Urothelium cell line (cell line): ENCODE measurements at regions not wholly inside any gene's neighbourhood (a gene's known extent, or its start where the extent isn't known, plus 50 kb on each side); places are given as distances from the start of the nearest gene placed in this dataset.
"Not testable (repeated sequence)": the region's sequence is repeated elsewhere in the genome, so short reads cannot be mapped to it uniquely, and the experiment has no call there.

Experiments
- DNase-seq: peaks from one replicate; pipeline ENCODE4 v3.0.0; 2011; ENCODE audit warnings: low spot score, mixed read lengths
- FAIRE-seq: peaks from 2 replicates; lab custom pipeline; 2011; peaks lifted over from hg19 to GRCh38; lab: Jason Lieb, UNC

DNA sequence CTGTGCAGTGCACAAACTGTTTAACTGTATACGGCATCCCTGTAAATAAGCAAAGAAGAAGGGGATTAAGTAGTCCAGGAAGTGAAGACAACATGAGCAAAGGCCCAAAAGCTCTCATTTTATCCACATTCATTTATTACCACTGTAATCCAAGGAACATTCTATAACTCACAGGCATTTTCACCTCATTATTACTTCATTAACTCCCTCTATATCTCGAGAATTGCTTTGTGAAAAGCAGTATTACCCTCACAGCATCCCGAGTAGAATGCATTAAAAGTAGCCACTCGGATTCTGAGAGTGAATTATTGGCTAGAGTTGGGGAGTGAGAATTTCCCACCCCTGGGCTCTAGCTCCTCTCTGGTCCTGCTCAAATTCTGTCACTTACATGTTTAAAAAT, 51.0 kb upstream of the CHCHD3 start:
- DNase-seq (no peak), FAIRE-seq (no peak)

GRCh38 chr7:133134810-133135209, 52.9 kb upstream of the CHCHD3 start:
- no peak for FAIRE-seq
- DNase-seq, result no peak

DNA sequence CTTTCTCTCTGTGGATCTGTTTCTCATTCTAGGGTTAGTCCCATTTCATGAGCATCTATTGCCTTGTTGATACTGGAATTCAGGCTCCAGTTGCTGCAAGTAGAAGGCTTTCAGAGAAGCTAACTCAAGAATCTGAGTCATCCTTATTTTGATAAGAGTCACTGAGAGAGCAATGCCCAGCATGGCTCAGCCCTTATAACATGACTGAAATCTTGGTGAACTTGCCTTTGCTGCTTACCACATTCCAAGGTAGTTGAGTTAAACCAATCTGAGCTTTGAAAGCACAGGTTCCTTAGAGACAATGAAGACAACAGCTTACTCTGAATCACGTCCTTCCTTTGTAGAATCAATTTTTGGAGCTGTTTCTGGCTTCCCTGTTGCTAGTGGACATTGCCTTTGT, 53.6 kb upstream of the CHCHD3 start:
- FAIRE-seq (no peak), DNase-seq (no peak)

DNA sequence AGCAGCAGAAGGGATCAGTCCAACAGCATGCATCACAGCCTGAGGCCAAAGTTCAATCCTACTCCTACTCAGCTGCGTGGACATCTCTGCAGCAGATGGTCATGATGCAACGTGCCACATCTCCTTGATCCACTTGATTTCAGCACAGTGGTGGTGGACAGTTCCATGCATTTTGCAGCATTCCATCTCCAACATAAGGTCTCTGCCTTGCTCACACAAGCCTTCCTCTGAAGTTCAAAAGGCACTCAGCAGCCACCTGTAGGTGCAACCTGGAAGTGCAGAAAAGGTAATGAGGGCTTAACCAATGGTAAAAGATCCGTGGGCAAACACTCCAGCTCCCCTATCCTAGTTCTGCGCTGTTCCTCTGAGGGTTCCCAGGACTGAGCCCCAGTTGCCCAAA, 57.5 kb upstream of the CHCHD3 start:
- FAIRE-seq, result no peak
- DNase-seq, result peak; percentile 9

- no peak for DNase-seq
- FAIRE-seq, result no peak
Observed at GRCh38 chr7:133139801-133140200, 57.9 kb upstream of the CHCHD3 start.

DNA sequence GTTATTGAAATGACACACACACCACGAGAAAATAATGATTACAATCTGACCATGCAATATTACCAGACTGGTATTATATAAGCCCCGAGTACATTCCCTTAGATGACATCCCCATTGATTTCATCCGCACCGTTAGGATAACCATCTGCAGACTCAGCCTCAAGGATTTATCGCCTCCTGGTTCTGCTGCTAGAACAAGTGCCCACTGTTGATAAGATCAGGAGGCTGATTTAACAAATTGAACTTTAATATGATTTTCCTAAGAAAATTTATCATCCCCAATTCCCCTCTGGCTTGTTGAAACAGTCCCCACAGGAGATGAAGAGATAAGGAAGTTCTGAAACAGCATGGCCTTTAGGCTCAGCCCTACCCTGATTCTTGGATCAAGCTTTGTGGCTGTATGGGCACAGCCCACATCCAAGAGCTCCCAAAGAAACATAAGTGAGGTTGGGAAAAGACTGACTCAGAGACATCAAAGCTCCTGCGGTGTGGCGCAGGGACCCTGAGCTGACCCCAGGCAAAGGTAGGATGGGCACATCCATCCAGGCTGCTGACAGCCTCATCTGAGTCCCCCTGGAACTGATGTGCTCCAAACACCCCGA, 59.2 kb upstream of the CHCHD3 start:
- no peak for FAIRE-seq

GRCh38 chr7:133150760-133151159, 68.9 kb upstream of the CHCHD3 start:
- FAIRE-seq (no peak), DNase-seq (no peak)

More for the DNA sequence above, 59.2 kb upstream of the CHCHD3 start:
- DNase-seq, result no peak

- DNase-seq (no peak), FAIRE-seq (no peak)
Observed at GRCh38 chr7:133152875-133153274, 71.0 kb upstream of the CHCHD3 start.

DNA sequence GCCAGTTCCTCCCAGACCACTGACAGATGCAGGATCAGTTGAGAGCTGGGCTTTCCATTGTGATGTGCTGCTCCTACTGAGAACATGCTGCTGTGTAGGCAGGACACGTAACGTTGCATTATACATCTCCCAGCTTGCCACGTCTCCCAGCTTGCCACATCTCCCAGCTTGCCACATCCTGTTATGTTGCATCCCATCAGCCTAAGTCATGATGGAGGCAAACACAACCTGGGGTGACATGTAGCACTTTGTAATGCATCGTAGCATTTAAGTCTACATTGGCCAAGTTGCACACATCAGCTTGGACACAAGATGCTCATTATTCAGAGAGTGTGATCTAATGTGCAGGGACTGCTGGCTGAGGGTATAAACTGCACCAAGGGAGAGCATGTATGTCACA, 73.3 kb upstream of the CHCHD3 start:
- FAIRE-seq (no peak), DNase-seq (no peak)

GRCh38 chr7:133155642-133156041, 73.8 kb upstream of the CHCHD3 start:
- FAIRE-seq, result no peak
- no peak for DNase-seq

DNA sequence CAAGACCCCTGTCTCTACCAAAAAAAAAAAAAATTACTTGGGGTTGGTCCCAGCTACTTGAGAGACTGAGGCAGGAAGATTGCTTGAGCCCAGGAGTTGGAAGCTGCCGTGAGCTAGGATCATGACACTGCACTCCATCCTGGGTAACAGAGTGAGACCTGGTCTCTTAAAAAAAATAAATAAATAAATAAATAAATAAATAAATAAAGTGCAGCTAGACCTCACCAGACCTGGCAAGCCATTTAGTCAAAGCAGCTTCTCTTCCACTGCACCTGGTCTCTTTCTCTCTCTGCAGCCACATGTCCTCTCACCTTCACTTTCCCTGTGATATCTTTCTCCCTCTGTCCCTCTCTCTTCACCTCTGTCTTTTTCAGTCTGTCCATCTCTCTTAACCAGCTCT, 75.2 kb upstream of the CHCHD3 start:
- no peak for FAIRE-seq
- DNase-seq, result no peak

- DNase-seq (no peak), FAIRE-seq (no peak)
Observed at GRCh38 chr7:133164498-133164897, 82.6 kb upstream of the CHCHD3 start.

DNA sequence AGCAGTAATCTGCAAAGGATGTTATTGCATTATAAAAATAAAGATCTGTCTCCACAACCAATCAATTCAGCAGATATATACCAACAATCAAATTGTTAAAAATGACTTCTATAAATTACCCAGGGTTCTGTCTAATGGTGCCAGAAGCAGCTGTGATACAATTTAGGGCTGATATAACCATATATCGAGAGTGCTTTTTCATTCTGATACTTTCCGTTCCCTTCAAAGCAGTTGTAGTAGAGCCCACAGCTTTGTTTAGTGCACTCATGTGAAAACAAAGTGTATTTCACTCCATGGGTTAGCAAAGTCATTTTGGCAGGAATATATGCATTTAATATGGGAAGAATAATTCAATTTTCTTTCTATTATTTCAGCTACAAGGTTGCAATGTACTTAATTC, 83.1 kb upstream of the CHCHD3 start:
- no peak for DNase-seq
- FAIRE-seq, result no peak

DNA sequence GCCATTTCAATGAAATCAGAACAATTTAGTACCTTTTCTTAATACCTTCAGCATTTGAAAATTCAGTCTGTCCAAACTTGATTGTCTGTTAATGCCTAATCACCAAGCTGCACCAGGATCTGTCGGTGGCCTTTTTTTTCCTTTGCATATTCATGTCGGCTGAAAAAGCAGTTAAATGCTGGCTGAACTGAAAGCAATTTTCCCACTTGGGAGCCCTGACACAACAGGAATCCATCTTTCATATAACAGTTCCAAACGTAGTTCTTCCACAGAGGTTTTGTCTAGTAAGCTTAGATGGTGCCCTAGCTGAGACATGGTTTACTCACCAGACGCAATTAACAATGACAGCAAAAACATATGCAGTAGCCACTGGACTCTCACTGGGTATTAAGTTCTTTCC, 83.6 kb upstream of the CHCHD3 start:
- DNase-seq, result no peak
- no peak for FAIRE-seq

DNA sequence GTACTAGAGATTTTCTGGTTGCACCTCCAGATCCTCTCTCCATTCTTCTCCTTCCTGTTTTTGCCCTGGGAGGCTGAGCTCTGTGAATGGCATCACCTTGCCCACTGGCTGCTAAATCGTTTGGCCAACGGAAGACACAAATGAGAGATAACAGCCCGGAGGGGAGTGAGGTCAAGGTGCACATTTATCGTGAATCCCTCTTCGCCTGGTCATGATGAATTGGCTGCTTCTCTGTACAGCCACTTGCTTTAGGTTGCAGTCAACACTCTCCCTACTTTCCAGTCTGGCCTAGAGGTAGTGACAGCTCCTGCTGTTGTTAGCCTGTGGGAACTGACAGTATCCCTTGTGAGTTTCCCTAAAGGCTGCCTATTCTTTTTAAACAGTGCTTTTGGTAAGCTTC, 85.4 kb upstream of the CHCHD3 start:
- DNase-seq, result no peak
- FAIRE-seq, result no peak

DNA sequence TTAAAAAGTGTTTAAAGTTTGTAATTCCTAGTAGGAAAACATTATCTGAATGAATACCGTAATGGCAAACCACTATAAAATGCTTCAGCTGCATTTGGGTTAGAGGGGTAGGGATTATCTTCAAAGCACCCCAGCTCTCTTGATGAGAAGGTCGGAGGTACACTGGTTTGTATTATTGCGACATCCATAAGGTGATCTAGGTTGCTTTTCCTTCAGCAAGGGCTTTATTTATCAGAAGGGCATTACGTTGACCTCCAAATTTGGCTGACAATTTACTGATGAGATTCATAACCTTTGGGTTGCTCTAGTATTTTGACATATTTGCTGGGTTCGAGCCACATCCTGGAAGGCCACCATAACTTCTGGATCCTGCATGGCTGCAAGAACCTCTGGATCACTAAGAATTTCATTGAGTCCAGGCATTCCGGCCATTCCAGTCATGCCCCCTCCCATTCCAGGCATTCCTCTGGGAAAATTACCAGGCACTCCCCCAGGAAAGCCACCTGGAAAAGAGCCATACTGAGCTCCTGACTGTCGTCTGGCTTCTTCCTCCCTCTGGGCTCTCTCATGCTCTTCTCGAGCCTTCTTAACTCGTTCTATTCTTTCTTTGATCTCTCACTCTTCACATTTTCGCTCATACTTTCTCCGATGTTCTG, 83.6 kb upstream of the EXOC4 start:
- FAIRE-seq, DNase-seq: not testable (repeated sequence)

DNA sequence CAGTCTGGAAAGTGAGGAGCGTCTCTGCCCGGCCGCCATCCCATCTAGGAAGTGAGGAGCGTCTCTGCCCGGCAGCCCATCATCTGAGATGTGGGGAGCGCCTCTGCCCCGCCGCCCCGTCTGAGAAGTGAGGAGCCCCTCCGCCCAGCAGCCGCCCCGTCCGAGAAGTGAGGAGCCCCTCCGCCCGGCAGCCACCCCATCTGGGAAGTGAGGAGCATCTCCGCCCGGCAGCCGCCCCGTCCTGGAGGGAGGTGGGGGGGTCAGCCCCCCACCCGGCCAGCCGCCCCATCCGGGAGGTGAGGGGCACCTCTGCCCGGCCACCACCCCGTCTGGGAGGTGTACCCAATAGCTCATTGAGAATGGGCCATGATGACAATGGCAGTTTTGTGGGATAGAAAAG, 75.4 kb upstream of the EXOC4 start:
- FAIRE-seq, DNase-seq: not testable (repeated sequence)

GRCh38 chr7:133180717-133181116, 72.2 kb upstream of the EXOC4 start:
- FAIRE-seq (no peak), DNase-seq (no peak)

GRCh38 chr7:133183042-133183794, 69.7 kb upstream of the EXOC4 start:
- DNase-seq (no peak), FAIRE-seq (no peak)

- DNase-seq, result no peak
- no peak for FAIRE-seq
Observed at GRCh38 chr7:133183969-133184368, 68.9 kb upstream of the EXOC4 start.

DNA sequence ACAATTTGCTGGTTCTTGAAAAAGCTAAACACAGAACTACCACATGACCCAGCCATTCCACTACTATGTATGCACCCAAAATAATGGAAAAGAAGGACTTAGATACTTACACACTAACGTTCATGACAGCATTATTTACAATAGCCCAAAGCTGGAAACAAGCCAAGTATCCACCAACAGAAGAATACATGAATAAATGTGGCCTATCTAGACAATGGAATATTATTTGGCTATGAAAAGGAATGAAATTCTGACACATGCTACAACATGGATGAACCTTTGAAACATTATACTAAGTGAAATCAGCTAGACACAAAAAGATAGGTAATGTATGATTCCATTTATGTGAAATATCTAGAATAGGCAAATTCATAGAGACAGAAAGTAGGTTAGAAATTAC, 67.4 kb upstream of the EXOC4 start:
- no peak for DNase-seq
- FAIRE-seq, result no peak

DNA sequence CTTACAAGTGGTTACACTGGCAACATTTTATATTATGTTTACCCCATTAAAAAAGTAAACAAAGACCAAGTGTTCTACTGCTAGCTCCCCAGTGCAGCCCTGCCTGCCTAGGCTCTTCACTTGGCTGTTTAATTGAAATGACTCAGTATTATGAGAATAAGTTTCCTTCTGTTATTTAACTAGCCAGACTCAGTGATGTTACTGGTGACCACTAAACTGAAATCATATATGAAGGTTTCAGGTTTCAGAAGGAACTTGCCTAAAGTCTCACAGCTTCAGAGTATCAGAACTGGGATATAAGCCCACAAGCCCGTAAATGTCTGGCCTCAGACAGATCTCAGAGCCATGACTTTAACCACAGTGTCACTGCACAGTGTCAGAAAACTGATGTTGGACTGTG, 66.8 kb upstream of the EXOC4 start:
- FAIRE-seq, result no peak
- no peak for DNase-seq
